Right cardiac atrium (tissue), 5 donors: ENCODE measurements at regions not wholly inside any gene's neighbourhood (a gene's known extent, or its start where the extent isn't known, plus 50 kb on each side); places are given as distances from the start of the nearest gene placed in this dataset.
A peak's percentile ranks its signal among the peaks of the same experiment; 100 is the strongest.

Experiments
- ATAC-seq, 2 donors: fragments of 200-7000 bp; cut with Tn5 transposase; one replicate each; pipeline versions ENCODE4 v1.8.0 to v1.9.1; 2020; ENCODE audit warnings: moderate library complexity in 2 of 2, mild to moderate bottlenecking in 1 of 2
- DNase-seq, 3 donors: peaks; one replicate each; pipeline ENCODE4 v3.0.0-alpha.2; 2020
- H3K27ac ChIP-seq: one replicate; pipeline ENCODE4 v1.5.1; 2013; ENCODE audit warnings: mild to moderate bottlenecking, low read length, control low read depth, moderate library complexity
- H3K27me3 ChIP-seq: one replicate; pipeline ENCODE4 v1.6.1; 2013; ENCODE audit not compliant: control insufficient read depth, insufficient read depth
- H3K4me1 ChIP-seq: one replicate; pipeline ENCODE4 v1.6.1; 2013; ENCODE audit warnings: low read length; ENCODE audit not compliant: control insufficient read depth, insufficient read depth
- H3K4me3 ChIP-seq: one replicate; pipeline ENCODE4 v1.5.1; 2013; ENCODE audit warnings: low read length, control low read depth
- H3K9me3 ChIP-seq: one replicate; pipeline ENCODE4 v1.6.1; 2013; ENCODE audit warnings: low read length; ENCODE audit not compliant: control insufficient read depth
- WGBS: extraction: QIAGEN DNeasy Blood & Tissue Kit; methylation state at CpG from one replicate; pipeline ENCODE4 v1.1.7; 2013; 5-methylcytosine and 5-hydroxymethylcytosine counted together
- intact Hi-C, 4 donors: fragments of 100-400 bp; cut with DNase I; formaldehyde crosslinking; loops; one replicate each; pipeline versions ENCODE4 v1.11.0 to v1.14.0; 2022 to 2023
- donor health status: healthy with polysubstance abuse.
- donor health status: DM: no; HTN: yes; CAD: no.
- donor health status: DM: no; HTN: no; CAD: no.
- donor health status: DM: no; HTN: yes; CAD: no; lungs with severe emphysema.
- donor health status: DM: yes; HTN: yes; CAD: no.

GRCh38 chr10:71029411-71029892 lies 141.1 kb upstream of the PCBD1 start:
- Histone ChIP-seq H3K4me3 (no peak overlapping the region), H3K9me3 (no peaks in the 10 kb centered on the region), H3K27me3 (no peaks in the 10 kb centered on the region), H3K4me1 (no peaks in the 10 kb centered on the region), H3K27ac (peak overlapping the region; percentile 43)
- intact Hi-C loops: no loop called here
- WGBS: 52% methylated on average over 9 of the region's 9 CpGs
- ATAC-seq (peak; percentile 69 to 77), DNase-seq (no peak)

GRCh38 chr10:71029907-71030306 lies 141.5 kb upstream of the PCBD1 start:
- ATAC-seq (no peak), DNase-seq (no peak)
- Histone ChIP-seq H3K4me3 (no peak overlapping the region), H3K9me3 (no peaks in the 10 kb centered on the region), H3K27ac (no peak overlapping the region), H3K27me3 (no peaks in the 10 kb centered on the region), H3K4me1 (no peaks in the 10 kb centered on the region)
- intact Hi-C loops: no loop called here
- 64% methylated on average over 10 of the region's 10 CpGs for WGBS

- ATAC-seq: no peak
- intact Hi-C loops: no loop called here
- DNase-seq: no peak
- no peaks in the 10 kb centered on the region for H3K27me3 ChIP-seq
- 65% methylated on average over 4 of the region's 4 CpGs for WGBS
- H3K4me3 ChIP-seq: no peak overlapping the region
- H3K9me3 ChIP-seq: no peaks in the 10 kb centered on the region
- no peaks in the 10 kb centered on the region for H3K4me1 ChIP-seq
- H3K27ac ChIP-seq: no peak overlapping the region
Measured at GRCh38 chr10:71031026-71031425, 142.7 kb upstream of the PCBD1 start.

- no peaks in the 10 kb centered on the region for H3K27me3 ChIP-seq
- H3K27ac ChIP-seq: no peak overlapping the region
- H3K9me3 ChIP-seq: no peaks in the 10 kb centered on the region
- H3K4me1 ChIP-seq: no peaks in the 10 kb centered on the region
- no peak for DNase-seq
- intact Hi-C loops: no loop called here
- no peak overlapping the region for H3K4me3 ChIP-seq
- WGBS: 61% methylated on average over 2 of the region's 2 CpGs
- no peak for ATAC-seq
Measured at GRCh38 chr10:71031603-71032002, 143.2 kb upstream of the PCBD1 start.

- DNase-seq (no peak), ATAC-seq (no peak)
- intact Hi-C loops: no loop called here
- WGBS: 96% methylated on average over 5 of the region's 5 CpGs
- no peak overlapping the region for H3K27ac ChIP-seq
- H3K4me3 ChIP-seq: no peak overlapping the region
- no peaks in the 10 kb centered on the region for H3K4me1 ChIP-seq
- H3K27me3 ChIP-seq: no peaks in the 10 kb centered on the region
- H3K9me3 ChIP-seq: no peaks in the 10 kb centered on the region
Measured at GRCh38 chr10:71032887-71033286, 144.5 kb upstream of the PCBD1 start.

GRCh38 chr10:71033396-71033980 lies 145.1 kb upstream of the PCBD1 start:
- no peak overlapping the region for H3K4me3 ChIP-seq
- no peaks in the 10 kb centered on the region for H3K9me3 ChIP-seq
- WGBS: 84% methylated on average over 16 of the region's 16 CpGs
- DNase-seq (no peak), ATAC-seq (no peak)
- peaks cover 3% of the 10 kb centered on the region for H3K4me1 ChIP-seq
- no peaks in the 10 kb centered on the region for H3K27me3 ChIP-seq
- no peak overlapping the region for H3K27ac ChIP-seq
- intact Hi-C loops: no loop called here

GRCh38 chr10:71035511-71036296 lies 147.3 kb upstream of the PCBD1 start:
- no peak for ATAC-seq
- Histone ChIP-seq H3K27ac (no peak overlapping the region), H3K4me3 (no peak overlapping the region), H3K27me3 (no peaks in the 10 kb centered on the region), H3K4me1 (peaks cover 3% of the 10 kb centered on the region), H3K9me3 (no peaks in the 10 kb centered on the region)
- no peak for DNase-seq
- WGBS: 60% methylated on average over 6 of the region's 6 CpGs
- intact Hi-C loops: no loop called here

- Histone ChIP-seq H3K27me3 (no peaks in the 10 kb centered on the region), H3K9me3 (no peaks in the 10 kb centered on the region), H3K4me3 (no peak overlapping the region), H3K27ac (no peak overlapping the region), H3K4me1 (peaks cover 3% of the 10 kb centered on the region)
- intact Hi-C loops: no loop called here
- WGBS: 73% methylated on average over 8 of the region's 8 CpGs
- no peak for DNase-seq
- no peak for ATAC-seq
Measured at GRCh38 chr10:71036297-71036966, 148.1 kb upstream of the PCBD1 start.

- Histone ChIP-seq H3K4me3 (no peak overlapping the region), H3K27ac (no peak overlapping the region), H3K27me3 (no peaks in the 10 kb centered on the region), H3K9me3 (no peaks in the 10 kb centered on the region), H3K4me1 (peaks cover 3% of the 10 kb centered on the region)
- no peak for DNase-seq
- 65% methylated on average over 3 of the region's 3 CpGs for WGBS
- ATAC-seq: no peak
- intact Hi-C loops: no loop called here
Measured at GRCh38 chr10:71038091-71038633, 149.8 kb upstream of the PCBD1 start.

- no peak for ATAC-seq
- H3K4me1 ChIP-seq: peaks cover 3% of the 10 kb centered on the region
- no peak overlapping the region for H3K27ac ChIP-seq
- WGBS: 97% methylated on average over 2 of the region's 2 CpGs
- H3K4me3 ChIP-seq: no peak overlapping the region
- H3K27me3 ChIP-seq: no peaks in the 10 kb centered on the region
- no peak for DNase-seq
- intact Hi-C loops: no loop called here
- no peaks in the 10 kb centered on the region for H3K9me3 ChIP-seq
Measured at GRCh38 chr10:71038921-71039320, 150.6 kb upstream of the PCBD1 start.

GRCh38 chr10:71039551-71039950 lies 151.2 kb upstream of the PCBD1 start:
- no peak for ATAC-seq
- Histone ChIP-seq H3K9me3 (no peaks in the 10 kb centered on the region), H3K27ac (no peak overlapping the region), H3K4me1 (peaks cover 3% of the 10 kb centered on the region), H3K27me3 (no peaks in the 10 kb centered on the region), H3K4me3 (no peak overlapping the region)
- 84% methylated on average over 9 of the region's 9 CpGs for WGBS
- DNase-seq: no peak
- intact Hi-C loops: no loop called here
